K562 (cell line): ENCODE measurements at regions not wholly inside any gene's neighbourhood (a gene's known extent, or its start where the extent isn't known, plus 50 kb on each side); places are given as distances from the start of the nearest gene placed in this dataset.

Experiments used
- ATAC-seq: fragments of 200-7000 bp; cut with Tn5 transposase; 3 replicates; pipeline ENCODE4 v1.9.1; 2020; ENCODE audit warnings: moderate library complexity
- BruUV-seq: library from RNA; stranded (reverse); fragments of 400-500 nt; replicated peaks from 2 replicates; lab custom pipeline; 2021; lab: Mats Ljungman, UMichigan
- CTCF ChIA-PET: fragments of 300-600 bp; formaldehyde crosslinking; extraction: SDS; loops from one replicate; lab custom pipeline; 2021; ENCODE audit warnings: low intra/inter-chr PET ratio; lab: Yijun Ruan, JAX
- POLR2A ChIA-PET: fragments of 300-600, 350-650 bp; sonication (Branson Sonifier 250); formaldehyde crosslinking; extraction: SDS; loops from one replicate; lab custom pipeline; 2021; ENCODE audit warnings: antibody characterized with exemption, inconsistent platforms; lab: Yijun Ruan, JAX
- DNase-seq, 4 experiments: peaks; one replicate each; pipeline versions ENCODE4 v3.0.0 to v3.0.0-alpha.2; 2011 to 2018; ENCODE audit warnings: low spot score in 3 of 4, mixed read lengths in 3 of 4; ENCODE audit errors: extremely low read depth in 1 of 4
- FAIRE-seq: peaks from 2 replicates; lab custom pipeline; 2011; peaks lifted over from hg19 to GRCh38; lab: Jason Lieb, UNC
- H2AFZ ChIP-seq: 2 replicates; pipeline ENCODE4 v1.6.0; 2011; ENCODE audit warnings: low read depth, low read length, control low read depth, inconsistent platforms
- H3K27ac ChIP-seq: fragments of 200-600 bp; 3 replicates; pipeline ENCODE4 v1.8.0; 2011; ENCODE audit warnings: low read depth, mild to moderate bottlenecking, control low read depth, inconsistent platforms, low read length, moderate library complexity, mixed read lengths; ENCODE audit errors: extremely low read depth
- H3K27me3 ChIP-seq, 2 experiments: fragments of 300-600 bp in 1 of 2; 2 replicates in 1 of 2; 3 replicates in 1 of 2; pipeline versions ENCODE4 v1.6.0 to v1.8.0; 2011; ENCODE audit warnings: inconsistent platforms in 2 of 2, low read length in 2 of 2, mild to moderate bottlenecking in 1 of 2, mixed read lengths in 1 of 2, moderate library complexity in 1 of 2; ENCODE audit not compliant: control insufficient read depth in 2 of 2, insufficient read depth in 2 of 2
- H3K36me3 ChIP-seq: fragments of 300-600 bp; 3 replicates; pipeline ENCODE4 v1.8.0; 2011; ENCODE audit warnings: mild to moderate bottlenecking, low read length, inconsistent platforms; ENCODE audit not compliant: control insufficient read depth, insufficient read depth
- H3K4me1 ChIP-seq, 2 experiments: fragments of 200-600 bp in 1 of 2; replicated peaks in 1 of 2; 2 replicates in 1 of 2; 3 replicates in 1 of 2; pipeline versions ENCODE4 v1.5.1 to v1.8.0; 2011; ENCODE audit warnings: inconsistent platforms in 2 of 2, low read length in 2 of 2, mild to moderate bottlenecking in 1 of 2, mixed read lengths in 1 of 2, moderate library complexity in 1 of 2; ENCODE audit not compliant: control insufficient read depth in 2 of 2, insufficient read depth in 2 of 2
- H3K4me2 ChIP-seq: 2 replicates; pipeline ENCODE4 v1.6.1; 2011; ENCODE audit warnings: low read length, control low read depth, inconsistent platforms, mixed read lengths; ENCODE audit not compliant: insufficient read depth
- H3K4me3 ChIP-seq: fragments of 200-600 bp; sonication (generic), shearing (Covaris generic); 2 replicates; pipeline ENCODE4 v1.5.1; 2016; ENCODE audit warnings: control low read depth, inconsistent platforms
- H3K79me2 ChIP-seq: fragments of 200-600 bp; 3 replicates; pipeline ENCODE4 v1.8.0; 2011; ENCODE audit warnings: low read length, inconsistent platforms; ENCODE audit not compliant: control insufficient read depth, insufficient read depth
- H3K9ac ChIP-seq, 2 experiments: 2 replicates each; pipeline versions ENCODE4 v1.6.0 to v1.6.1; 2011; ENCODE audit warnings: low read depth in 2 of 2, low read length in 2 of 2, control low read depth in 1 of 2, inconsistent platforms in 1 of 2, mild to moderate bottlenecking in 1 of 2, mixed read lengths in 1 of 2; ENCODE audit not compliant: insufficient read depth in 1 of 2
- H3K9me1 ChIP-seq: one replicate; pipeline ENCODE4 v1.6.0; 2011; ENCODE audit warnings: inconsistent platforms, mild to moderate bottlenecking, low read length, moderate library complexity; ENCODE audit not compliant: control insufficient read depth, insufficient read depth
- H3K9me3 ChIP-seq: replicated peaks from 2 replicates; pipeline ENCODE4 v1.5.1; 2011; ENCODE audit warnings: low read depth, low read length, inconsistent platforms; ENCODE audit not compliant: control insufficient read depth, insufficient read depth
- H4K20me1 ChIP-seq: replicated peaks from 2 replicates; pipeline ENCODE4 v1.6.1; 2011; ENCODE audit warnings: low read length, inconsistent platforms, mixed read lengths; ENCODE audit not compliant: control insufficient read depth, insufficient read depth
- HSF4 ChIP-seq: fragments of 250-450 bp; sonication (Bioruptor Pico); IDR thresholded peaks from 2 replicates; pipeline ENCODE4 v2.1.2; 2022; ENCODE audit warnings: mild to moderate bottlenecking, moderate library complexity, borderline replicate concordance
- MEF2A ChIP-seq: IDR thresholded peaks from 2 replicates; pipeline ENCODE4 v1.6.1; 2011; ENCODE audit warnings: low read depth, mild to moderate bottlenecking, low read length, moderate library complexity; ENCODE audit not compliant: control insufficient read depth
- NBN ChIP-seq: fragments of 450-650 bp; IDR thresholded peaks from 2 replicates; pipeline ENCODE4 v1.6.1; 2016; ENCODE audit warnings: low read depth, mild to moderate bottlenecking
- NFRKB ChIP-seq: fragments of 450-650 bp; IDR thresholded peaks from 2 replicates; pipeline ENCODE4 v1.6.1; 2016; ENCODE audit warnings: low read depth
- WGBS: fragments of 100-300 bp; shearing (Covaris generic); methylation state at CpG from one replicate; pipeline ENCODE4 v1.1.6; 2016; ENCODE audit warnings: low coverage, mixed read lengths; ENCODE audit not compliant: insufficient coverage; ENCODE audit errors: missing lambda C conversion rate; 5-methylcytosine and 5-hydroxymethylcytosine counted together
- in situ Hi-C: fragments of 300-500 bp; cut with MboI; formaldehyde crosslinking; loops from 4 replicates; pipeline ENCODE4 v1.15.0; 2018; ENCODE audit warnings: inconsistent platforms, mixed read lengths
- intact Hi-C: fragments of 100-400 bp; cut with micrococcal nuclease; formaldehyde crosslinking; loops from 2 replicates; pipeline ENCODE4 v1.14.2; 2022
- TF ChIP-seq, protein P1 (sequence below), 3 experiments: fragments of 200-800 bp in 1 of 3; fragments of 250-450 bp in 1 of 3; fragments of 450-650 bp in 1 of 3; sonication (Bioruptor Pico) in 1 of 3; sonication (Bioruptor generic) in 1 of 3; formaldehyde crosslinking in 1 of 3; IDR thresholded peaks; 2 replicates each; pipeline versions ENCODE4 v1.6.1 to v1.8.0; 2016 to 2022; ENCODE audit warnings: mild to moderate bottlenecking in 2 of 3, missing genetic modification characterization in 2 of 3, missing compliant biosample characterization in 1 of 3, moderate library complexity in 1 of 3
- TF ChIP-seq, protein P2 (sequence below), 2 experiments: fragments of 450-650 bp in 1 of 2; IDR thresholded peaks; 2 replicates each; pipeline ENCODE4 v1.6.1; 2011 to 2017; ENCODE audit warnings: low read depth in 2 of 2, antibody characterized with exemption in 1 of 2, borderline replicate concordance in 1 of 2, low read length in 1 of 2, mild to moderate bottlenecking in 1 of 2, mixed read lengths in 1 of 2; ENCODE audit not compliant: control insufficient read depth in 1 of 2

- 2% methylated on average over 5 of the region's 5 CpGs for WGBS
- no peaks in the 10 kb centered on the region for H3K27me3 ChIP-seq
Observed at GRCh38 chr7:119172043-119172442, 947.5 kb downstream of the ANKRD7 start.

More at GRCh38 chr7:119172043-119172442, 947.5 kb downstream of the ANKRD7 start:
- Histone ChIP-seq H3K27ac (no peak overlapping the region), H3K9me1 (no peaks in the 10 kb centered on the region), H3K4me1 (no peaks in the 10 kb centered on the region), H3K9me3 (no peaks in the 10 kb centered on the region; the same call in 1 of the 2 replicates), H3K4me2 (no peak overlapping the region), H3K36me3 (no peaks in the 10 kb centered on the region), H3K4me3 (no peak overlapping the region), H3K9ac (no peak overlapping the region), H2AFZ (no peak overlapping the region), H4K20me1 (no peaks in the 10 kb centered on the region), H3K79me2 (no peaks in the 10 kb centered on the region)
- in situ Hi-C loops (no loop called here), intact Hi-C loops (no loop called here)
- BruUV-seq, result no TSS peak
- POLR2A ChIA-PET, result no interaction called here
- TF ChIP-seq HSF4 (CRISPR knock-in tag) (no peak), NFRKB (no peak), MEF2A (no peak), NBN (no peak)
- TF ChIP-seq, protein P1, sequence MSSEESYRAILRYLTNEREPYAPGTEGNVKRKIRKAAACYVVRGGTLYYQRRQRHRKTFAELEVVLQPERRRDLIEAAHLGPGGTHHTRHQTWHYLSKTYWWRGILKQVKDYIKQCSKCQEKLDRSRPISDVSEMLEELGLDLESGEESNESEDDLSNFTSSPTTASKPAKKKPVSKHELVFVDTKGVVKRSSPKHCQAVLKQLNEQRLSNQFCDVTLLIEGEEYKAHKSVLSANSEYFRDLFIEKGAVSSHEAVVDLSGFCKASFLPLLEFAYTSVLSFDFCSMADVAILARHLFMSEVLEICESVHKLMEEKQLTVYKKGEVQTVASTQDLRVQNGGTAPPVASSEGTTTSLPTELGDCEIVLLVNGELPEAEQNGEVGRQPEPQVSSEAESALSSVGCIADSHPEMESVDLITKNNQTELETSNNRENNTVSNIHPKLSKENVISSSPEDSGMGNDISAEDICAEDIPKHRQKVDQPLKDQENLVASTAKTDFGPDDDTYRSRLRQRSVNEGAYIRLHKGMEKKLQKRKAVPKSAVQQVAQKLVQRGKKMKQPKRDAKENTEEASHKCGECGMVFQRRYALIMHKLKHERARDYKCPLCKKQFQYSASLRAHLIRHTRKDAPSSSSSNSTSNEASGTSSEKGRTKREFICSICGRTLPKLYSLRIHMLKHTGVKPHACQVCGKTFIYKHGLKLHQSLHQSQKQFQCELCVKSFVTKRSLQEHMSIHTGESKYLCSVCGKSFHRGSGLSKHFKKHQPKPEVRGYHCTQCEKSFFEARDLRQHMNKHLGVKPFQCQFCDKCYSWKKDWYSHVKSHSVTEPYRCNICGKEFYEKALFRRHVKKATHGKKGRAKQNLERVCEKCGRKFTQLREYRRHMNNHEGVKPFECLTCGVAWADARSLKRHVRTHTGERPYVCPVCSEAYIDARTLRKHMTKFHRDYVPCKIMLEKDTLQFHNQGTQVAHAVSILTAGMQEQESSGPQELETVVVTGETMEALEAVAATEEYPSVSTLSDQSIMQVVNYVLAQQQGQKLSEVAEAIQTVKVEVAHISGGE (CRISPR knock-in tag; IDR thresholded peaks at IDR 0.05), result no peak
- TF ChIP-seq, protein P2, sequence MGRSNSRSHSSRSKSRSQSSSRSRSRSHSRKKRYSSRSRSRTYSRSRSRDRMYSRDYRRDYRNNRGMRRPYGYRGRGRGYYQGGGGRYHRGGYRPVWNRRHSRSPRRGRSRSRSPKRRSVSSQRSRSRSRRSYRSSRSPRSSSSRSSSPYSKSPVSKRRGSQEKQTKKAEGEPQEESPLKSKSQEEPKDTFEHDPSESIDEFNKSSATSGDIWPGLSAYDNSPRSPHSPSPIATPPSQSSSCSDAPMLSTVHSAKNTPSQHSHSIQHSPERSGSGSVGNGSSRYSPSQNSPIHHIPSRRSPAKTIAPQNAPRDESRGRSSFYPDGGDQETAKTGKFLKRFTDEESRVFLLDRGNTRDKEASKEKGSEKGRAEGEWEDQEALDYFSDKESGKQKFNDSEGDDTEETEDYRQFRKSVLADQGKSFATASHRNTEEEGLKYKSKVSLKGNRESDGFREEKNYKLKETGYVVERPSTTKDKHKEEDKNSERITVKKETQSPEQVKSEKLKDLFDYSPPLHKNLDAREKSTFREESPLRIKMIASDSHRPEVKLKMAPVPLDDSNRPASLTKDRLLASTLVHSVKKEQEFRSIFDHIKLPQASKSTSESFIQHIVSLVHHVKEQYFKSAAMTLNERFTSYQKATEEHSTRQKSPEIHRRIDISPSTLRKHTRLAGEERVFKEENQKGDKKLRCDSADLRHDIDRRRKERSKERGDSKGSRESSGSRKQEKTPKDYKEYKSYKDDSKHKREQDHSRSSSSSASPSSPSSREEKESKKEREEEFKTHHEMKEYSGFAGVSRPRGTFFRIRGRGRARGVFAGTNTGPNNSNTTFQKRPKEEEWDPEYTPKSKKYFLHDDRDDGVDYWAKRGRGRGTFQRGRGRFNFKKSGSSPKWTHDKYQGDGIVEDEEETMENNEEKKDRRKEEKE (IDR thresholded peaks at IDR 0.05; ENCODE audit: borderline replicate concordance in 1 of 2, control insufficient read depth in 1 of 2, low read depth in 2 of 2, low read length in 1 of 2), result no peak
- FAIRE-seq, result no peak
- no peak for ATAC-seq
- no peak for DNase-seq
- CTCF ChIA-PET, result no interaction called here
